WI38 (cell line): ENCODE measurements at regions not wholly inside any gene's neighbourhood (a gene's known extent, or its start where the extent isn't known, plus 50 kb on each side); places are given as distances from the start of the nearest gene placed in this dataset.

Source experiments
- H3K4me3 ChIP-seq: 2 replicates; pipeline ENCODE4 v1.5.1; 2011; ENCODE audit warnings: low read depth, mild to moderate bottlenecking, control low read depth, low read length
- TF ChIP-seq, protein P1 (sequence below): IDR thresholded peaks from 2 replicates; pipeline ENCODE4 v1.5.1; 2012; ENCODE audit warnings: low read depth, mild to moderate bottlenecking, control low read depth, low read length

DNA sequence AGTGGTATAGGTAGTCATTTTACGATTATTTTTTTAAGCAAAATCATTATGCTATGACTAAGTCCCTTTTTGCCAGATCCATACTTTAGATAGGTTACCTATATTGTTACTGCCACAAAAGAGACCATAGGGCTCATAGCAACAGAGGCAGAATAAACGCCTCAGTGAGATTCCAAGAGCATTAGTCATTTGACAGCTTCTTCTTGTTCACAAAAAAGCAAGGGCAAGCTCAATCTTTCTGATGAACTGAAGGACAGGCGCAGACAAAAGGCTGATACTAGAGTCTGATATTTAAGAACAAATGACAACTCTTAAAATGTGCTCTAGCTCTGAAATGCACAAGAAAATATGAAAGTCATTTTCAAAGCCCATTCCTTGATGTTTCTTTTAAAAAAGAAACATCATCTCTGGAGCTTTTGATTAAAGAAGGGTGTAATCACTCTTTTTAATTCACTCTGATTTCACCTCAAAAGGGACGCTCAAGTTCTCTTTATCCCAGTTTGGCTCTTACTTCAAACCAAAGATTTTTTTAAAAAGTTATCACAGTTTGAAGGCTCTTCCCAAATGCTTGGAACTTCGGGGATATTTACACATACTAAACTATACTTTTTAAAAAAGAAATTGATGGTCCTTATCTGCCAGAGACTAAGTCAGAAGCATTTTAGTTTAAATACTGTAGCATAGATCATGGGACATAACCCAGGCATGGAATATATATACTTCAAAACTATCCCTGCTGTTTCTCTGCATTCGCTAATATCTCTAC is 187.2 kb downstream of the EFNB2 start:
- TF ChIP-seq, protein P1, sequence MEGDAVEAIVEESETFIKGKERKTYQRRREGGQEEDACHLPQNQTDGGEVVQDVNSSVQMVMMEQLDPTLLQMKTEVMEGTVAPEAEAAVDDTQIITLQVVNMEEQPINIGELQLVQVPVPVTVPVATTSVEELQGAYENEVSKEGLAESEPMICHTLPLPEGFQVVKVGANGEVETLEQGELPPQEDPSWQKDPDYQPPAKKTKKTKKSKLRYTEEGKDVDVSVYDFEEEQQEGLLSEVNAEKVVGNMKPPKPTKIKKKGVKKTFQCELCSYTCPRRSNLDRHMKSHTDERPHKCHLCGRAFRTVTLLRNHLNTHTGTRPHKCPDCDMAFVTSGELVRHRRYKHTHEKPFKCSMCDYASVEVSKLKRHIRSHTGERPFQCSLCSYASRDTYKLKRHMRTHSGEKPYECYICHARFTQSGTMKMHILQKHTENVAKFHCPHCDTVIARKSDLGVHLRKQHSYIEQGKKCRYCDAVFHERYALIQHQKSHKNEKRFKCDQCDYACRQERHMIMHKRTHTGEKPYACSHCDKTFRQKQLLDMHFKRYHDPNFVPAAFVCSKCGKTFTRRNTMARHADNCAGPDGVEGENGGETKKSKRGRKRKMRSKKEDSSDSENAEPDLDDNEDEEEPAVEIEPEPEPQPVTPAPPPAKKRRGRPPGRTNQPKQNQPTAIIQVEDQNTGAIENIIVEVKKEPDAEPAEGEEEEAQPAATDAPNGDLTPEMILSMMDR = no peak
- H3K4me3 ChIP-seq = no peak overlapping the region

DNA sequence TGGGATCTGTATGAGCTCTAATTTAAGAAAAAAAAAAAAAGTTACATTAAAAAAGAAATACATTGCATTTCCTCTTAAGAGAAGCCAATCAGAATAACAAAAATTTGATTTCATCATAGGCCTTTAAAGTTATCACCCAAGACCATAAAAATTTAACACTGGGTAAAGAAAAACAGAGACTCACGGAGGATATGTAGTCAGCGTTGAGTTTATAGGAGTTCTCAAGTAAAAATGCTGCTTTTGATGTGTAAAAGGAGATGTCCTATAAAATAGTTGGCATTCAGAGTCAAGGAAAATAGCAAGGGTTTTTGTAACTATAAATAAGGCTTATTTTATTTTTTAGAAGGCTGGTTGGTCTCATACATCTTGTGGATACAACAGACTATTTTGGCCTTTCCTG is 191.1 kb downstream of the EFNB2 start:
- TF ChIP-seq, protein P1 = no peak
- H3K4me3 ChIP-seq = no peak overlapping the region

DNA sequence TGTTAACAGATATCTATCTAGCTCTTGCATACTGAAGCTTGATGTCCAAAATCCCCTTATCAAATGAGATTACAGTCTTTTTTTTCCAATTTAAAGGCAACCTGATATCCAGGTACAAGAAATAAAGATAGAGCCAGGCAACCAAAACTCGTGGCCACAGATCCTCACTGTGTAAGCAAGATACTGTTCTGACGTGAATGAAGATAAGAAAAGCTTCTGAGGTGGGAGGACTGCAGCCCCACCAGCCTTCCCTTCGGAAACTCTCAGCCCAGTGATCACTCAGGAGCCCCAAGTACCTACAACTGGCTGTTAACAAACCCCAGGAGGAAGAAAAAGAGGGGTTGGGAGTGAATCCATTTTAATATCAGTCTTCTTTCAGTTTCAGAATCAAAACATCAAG is 191.6 kb downstream of the EFNB2 start:
- H3K4me3 ChIP-seq = no peak overlapping the region
- TF ChIP-seq, protein P1 = no peak

DNA sequence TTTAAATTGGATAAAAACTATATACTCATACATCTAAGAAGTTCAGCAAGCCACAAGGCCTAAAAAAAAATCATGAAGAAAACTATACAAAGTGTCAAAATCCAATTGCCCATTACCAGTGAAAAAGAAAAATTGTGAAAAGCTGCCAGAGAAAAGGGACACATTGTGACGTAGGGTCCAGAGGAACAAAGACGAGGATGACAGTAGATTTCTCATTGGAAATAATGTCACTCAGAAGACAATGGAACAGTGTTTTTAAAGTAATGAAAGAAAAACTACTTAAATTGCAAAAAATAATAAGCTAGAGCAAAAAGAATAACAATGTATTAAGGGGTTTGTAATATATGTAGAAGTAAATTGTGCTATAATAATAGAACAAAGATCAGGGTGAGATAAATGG is 195.2 kb downstream of the EFNB2 start:
- H3K4me3 ChIP-seq = no peak overlapping the region
- TF ChIP-seq, protein P1 = no peak

DNA sequence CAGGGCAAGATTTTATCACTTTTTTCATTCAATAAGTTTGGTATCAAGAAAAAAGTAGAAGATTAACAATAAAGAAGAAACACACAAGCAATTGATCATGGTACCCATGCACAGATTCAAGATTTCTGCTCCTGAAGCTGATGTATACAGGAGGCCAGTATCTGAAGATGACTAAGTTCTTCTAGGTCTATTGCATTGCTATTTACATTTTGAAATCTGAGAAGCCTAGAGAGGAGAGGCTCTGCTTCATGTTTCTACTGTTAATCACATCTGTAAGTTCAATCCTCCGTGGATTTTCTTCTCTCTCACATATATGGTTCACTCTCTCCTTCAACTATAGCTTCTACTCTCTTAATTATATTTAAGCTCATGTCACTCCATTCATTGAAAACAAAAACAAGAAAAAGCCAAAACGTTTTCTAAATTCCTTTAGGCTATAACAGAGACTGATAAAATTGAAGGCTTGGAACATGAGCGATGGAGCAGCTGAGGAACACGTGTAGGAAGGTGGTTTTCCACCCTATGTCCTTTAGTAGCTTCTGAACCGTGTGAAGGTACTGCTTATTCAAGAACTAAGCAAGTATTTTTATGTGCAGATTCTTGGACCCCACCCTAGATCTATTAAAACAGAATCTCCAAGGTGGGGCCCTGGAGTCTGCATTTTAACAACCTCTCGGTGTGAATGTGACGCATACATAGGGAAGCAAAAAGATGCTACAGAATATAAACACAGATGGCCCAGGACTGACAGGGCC is 198.2 kb downstream of the EFNB2 start:
- no peak overlapping the region for H3K4me3 ChIP-seq
- TF ChIP-seq, protein P1 = no peak

DNA sequence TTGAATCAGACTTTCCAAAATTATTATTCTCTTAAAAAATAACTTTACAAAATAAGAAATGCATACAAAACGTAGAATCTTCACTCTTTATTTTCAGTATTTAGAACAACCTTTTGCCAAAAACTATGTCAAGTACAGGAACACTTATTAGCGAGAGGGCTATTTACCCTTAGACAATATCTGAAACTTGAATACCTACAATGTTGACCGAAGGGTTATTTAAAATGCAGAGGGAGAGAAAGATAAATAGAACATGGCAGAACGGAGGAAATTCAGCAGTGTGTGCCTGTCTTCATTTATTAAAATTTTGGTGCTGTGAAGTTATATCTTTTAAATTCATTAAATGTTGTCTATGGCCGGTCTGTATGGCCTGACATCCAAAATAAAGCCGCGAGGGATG is 198.8 kb downstream of the EFNB2 start:
- TF ChIP-seq, protein P1 = no peak

DNA sequence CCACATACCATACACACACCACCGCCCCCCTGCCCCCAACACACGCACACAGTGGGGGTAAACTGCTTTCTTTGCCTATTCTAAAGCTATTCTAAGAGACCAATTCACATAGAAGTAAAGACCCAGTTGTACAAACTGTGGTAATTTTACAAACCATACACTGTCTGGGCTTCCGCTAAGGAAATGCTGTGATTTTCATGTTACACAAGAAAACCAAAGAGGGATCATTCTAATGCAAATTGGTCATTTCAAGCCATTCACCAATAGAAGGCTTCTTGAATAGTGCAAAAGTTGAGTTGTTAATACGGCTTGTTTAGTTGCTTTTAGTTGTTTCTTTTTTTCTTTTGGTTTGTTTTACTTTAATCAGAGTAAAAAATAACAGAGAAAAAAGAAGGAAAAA is 202.8 kb downstream of the EFNB2 start:
- H3K4me3 ChIP-seq = no peak overlapping the region
- TF ChIP-seq, protein P1 = no peak

More for the DNA sequence above, 198.8 kb downstream of the EFNB2 start:
- H3K4me3 ChIP-seq = no peak overlapping the region
